HEK293 (cell line): ENCODE measurements at regions not wholly inside any gene's neighbourhood (a gene's known extent, or its start where the extent isn't known, plus 50 kb on each side); places are given as distances from the start of the nearest gene placed in this dataset.
"Not testable (repeated sequence)": the region's sequence is repeated elsewhere in the genome, so short reads cannot be mapped to it uniquely, and the experiment has no call there.

Experiments used
- CTCF ChIA-PET: fragments of 350-600 bp; formaldehyde crosslinking; extraction: SDS; loops from one replicate; lab custom pipeline; 2021; ENCODE audit warnings: antibody characterized with exemption; lab: Yijun Ruan, JAX
- POLR2A ChIA-PET: fragments of 300-600 bp; formaldehyde crosslinking; extraction: SDS; loops from one replicate; lab custom pipeline; 2020; ENCODE audit warnings: antibody characterized with exemption, inconsistent platforms; lab: Yijun Ruan, JAX
- H3K27ac ChIP-seq: fragments of 200-500 bp; sonication (Bioruptor generic); 2 replicates; pipeline ENCODE4 v1.5.1; 2014; ENCODE audit warnings: low read depth, low read length, control low read depth, inconsistent platforms; ENCODE audit errors: extremely low read depth
- H3K36me3 ChIP-seq, 2 experiments: fragments of 200-500 bp in 1 of 2; sonication (Bioruptor generic) in 1 of 2; 1 replicate in 1 of 2; 2 replicates in 1 of 2; pipeline ENCODE4 v1.5.1; 2014 to 2017; ENCODE audit warnings: inconsistent platforms in 2 of 2, low read length in 2 of 2; ENCODE audit not compliant: control insufficient read depth in 2 of 2, insufficient read depth in 1 of 2
- H3K4me1 ChIP-seq: fragments of 200-500 bp; sonication (Bioruptor generic); 2 replicates; pipeline ENCODE4 v1.5.1; 2014; ENCODE audit warnings: mild to moderate bottlenecking, low read length, inconsistent platforms; ENCODE audit not compliant: control insufficient read depth, insufficient read depth
- H3K4me3 ChIP-seq: 2 replicates; pipeline ENCODE4 v1.5.1; 2011; ENCODE audit warnings: low read depth, mild to moderate bottlenecking, control low read depth, low read length, moderate library complexity
- H3K9me3 ChIP-seq: fragments of 200-500 bp; sonication (Bioruptor generic); 2 replicates; pipeline ENCODE4 v1.5.1; 2014; ENCODE audit warnings: low read depth, low read length, inconsistent platforms; ENCODE audit not compliant: control insufficient read depth, insufficient read depth
- GLI2 ChIP-seq: fragments of 450-650 bp; formaldehyde crosslinking; IDR thresholded peaks from 2 replicates; pipeline ENCODE4; 2017; ENCODE audit warnings: missing biosample characterization, missing genetic modification characterization, low read depth, borderline replicate concordance
- KLF8 ChIP-seq: fragments of 450-650 bp; formaldehyde crosslinking; IDR thresholded peaks from 2 replicates; pipeline ENCODE4 v1.5.1; 2016; ENCODE audit warnings: missing biosample characterization, missing genetic modification characterization
- REST ChIP-seq: fragments of 450-650 bp; formaldehyde crosslinking; IDR thresholded peaks from 2 replicates; pipeline ENCODE4 v1.5.1; 2016; ENCODE audit warnings: missing biosample characterization, missing genetic modification characterization
- SCRT1 ChIP-seq: fragments of 450-650 bp; formaldehyde crosslinking; IDR thresholded peaks from 2 replicates; pipeline ENCODE4 v1.5.1; 2016; ENCODE audit warnings: missing biosample characterization, missing genetic modification characterization, borderline replicate concordance
- ZEB2 ChIP-seq: fragments of 450-650 bp; formaldehyde crosslinking; IDR thresholded peaks from 2 replicates; pipeline ENCODE4 v1.5.1; 2016; ENCODE audit warnings: missing biosample characterization, missing genetic modification characterization
- ZFP69B ChIP-seq: fragments of 450-650 bp; formaldehyde crosslinking; IDR thresholded peaks from 2 replicates; pipeline ENCODE4 v1.5.1; 2016; ENCODE audit warnings: missing biosample characterization, missing genetic modification characterization
- ZNF146 ChIP-seq: fragments of 450-650 bp; formaldehyde crosslinking; IDR thresholded peaks from 2 replicates; pipeline ENCODE4 v1.5.1; 2016; ENCODE audit warnings: missing biosample characterization, missing genetic modification characterization
- ZNF155 ChIP-seq: fragments of 450-650 bp; formaldehyde crosslinking; IDR thresholded peaks from 2 replicates; pipeline ENCODE4 v1.5.1; 2016; ENCODE audit warnings: missing biosample characterization, missing genetic modification characterization
- ZNF157 ChIP-seq: fragments of 450-650 bp; formaldehyde crosslinking; IDR thresholded peaks from 2 replicates; pipeline ENCODE4 v1.5.1; 2016; ENCODE audit warnings: missing biosample characterization, missing genetic modification characterization
- ZNF16 ChIP-seq: fragments of 450-650 bp; formaldehyde crosslinking; IDR thresholded peaks from 2 replicates; pipeline ENCODE4 v1.5.1; 2016; ENCODE audit warnings: low read depth, missing biosample characterization, missing genetic modification characterization
- ZNF169 ChIP-seq: fragments of 450-650 bp; formaldehyde crosslinking; IDR thresholded peaks from 2 replicates; pipeline ENCODE4 v1.5.1; 2016; ENCODE audit warnings: missing biosample characterization, missing genetic modification characterization
- ZNF280C ChIP-seq: fragments of 450-650 bp; formaldehyde crosslinking; IDR thresholded peaks from 2 replicates; pipeline ENCODE4 v1.5.1; 2016; ENCODE audit warnings: missing biosample characterization, missing genetic modification characterization
- ZNF391 ChIP-seq: fragments of 450-650 bp; formaldehyde crosslinking; IDR thresholded peaks from 2 replicates; pipeline ENCODE4 v1.5.1; 2016; ENCODE audit warnings: low read depth, missing biosample characterization, missing genetic modification characterization, borderline replicate concordance
- ZNF610 ChIP-seq: fragments of 450-650 bp; formaldehyde crosslinking; IDR thresholded peaks from 2 replicates; pipeline ENCODE4 v1.5.1; 2016; ENCODE audit warnings: missing biosample characterization, missing genetic modification characterization, borderline replicate concordance
- ZNF621 ChIP-seq: fragments of 450-650 bp; formaldehyde crosslinking; IDR thresholded peaks from 2 replicates; pipeline ENCODE4 v1.5.1; 2017; ENCODE audit warnings: missing biosample characterization, missing genetic modification characterization
- ZNF623 ChIP-seq: fragments of 450-650 bp; formaldehyde crosslinking; IDR thresholded peaks from 2 replicates; pipeline ENCODE4 v1.5.1; 2016; ENCODE audit warnings: missing biosample characterization, missing genetic modification characterization
- ZNF701 ChIP-seq: fragments of 450-650 bp; formaldehyde crosslinking; IDR thresholded peaks from 2 replicates; pipeline ENCODE4 v1.5.1; 2016; ENCODE audit warnings: missing biosample characterization, missing genetic modification characterization
- ZSCAN16 ChIP-seq: fragments of 450-650 bp; formaldehyde crosslinking; IDR thresholded peaks from 2 replicates; pipeline ENCODE4 v1.5.1; 2016; ENCODE audit warnings: missing biosample characterization, missing genetic modification characterization
- ZSCAN18 ChIP-seq: fragments of 450-650 bp; formaldehyde crosslinking; IDR thresholded peaks from 2 replicates; pipeline ENCODE4 v1.5.1; 2016; ENCODE audit warnings: missing biosample characterization, missing genetic modification characterization
- ZSCAN4 ChIP-seq: fragments of 450-650 bp; formaldehyde crosslinking; IDR thresholded peaks from 2 replicates; pipeline ENCODE4 v1.5.1; 2017; ENCODE audit warnings: missing biosample characterization, missing genetic modification characterization

GRCh38 chr12:79997096-79997791 is 62.3 kb upstream of the PPP1R12A start (continued):
- TF ChIP-seq ZSCAN18 (tag by site-specific recombination) (no peak), GLI2 (tag by site-specific recombination) (no peak)

GRCh38 chr12:79995385-79996084 is 60.6 kb upstream of the PPP1R12A start:
- peak; percentile 67 for TF ChIP-seq ZNF146 (tag by site-specific recombination)
- TF ChIP-seq, all 188 proteins: peak for 1; not testable (repeated sequence) for 187
- H3K4me1 ChIP-seq, H3K36me3 ChIP-seq, POLR2A ChIA-PET, H3K27ac ChIP-seq, H3K9me3 ChIP-seq, H3K4me3 ChIP-seq: not testable (repeated sequence)
- CTCF ChIA-PET = interaction anchor here (0.6 kb wide), 1 partner anchor 128 kb away, joined by 4 read pairs; no protein-coding TSS in a partner anchor

GRCh38 chr12:79993106-79993862 is 58.4 kb upstream of the PPP1R12A start:
- Histone ChIP-seq H3K4me3 (no peak overlapping the region), H3K27ac (no peak overlapping the region), H3K36me3 (no peaks in the 10 kb centered on the region), H3K9me3 (no peaks in the 10 kb centered on the region), H3K4me1 (no peaks in the 10 kb centered on the region)
- POLR2A ChIA-PET = no interaction called here
- CTCF ChIA-PET = interaction anchor here (0.6 to 0.8 kb wide), 2 partner anchors 12 to 60 kb away, joined by 3 to 4 read pairs; no protein-coding TSS in a partner anchor
- TF ChIP-seq ZSCAN16 (tag by site-specific recombination) = no peak
- no peak for TF ChIP-seq ZNF623
- TF ChIP-seq ZNF701 (tag by site-specific recombination) = no peak
- no peak for TF ChIP-seq ZNF169 (tag by site-specific recombination)
- TF ChIP-seq ZFP69B (tag by site-specific recombination) = no peak
- TF ChIP-seq ZNF621 (tag by site-specific recombination) = no peak
- no peak for TF ChIP-seq ZNF16 (tag by site-specific recombination)
- no peak for TF ChIP-seq ZEB2 (tag by site-specific recombination)
- TF ChIP-seq ZNF610 = no peak
- no peak for TF ChIP-seq ZSCAN4 (tag by site-specific recombination)
- no peak for TF ChIP-seq SCRT1 (tag by site-specific recombination)

GRCh38 chr12:79991586-79991985 is 56.7 kb upstream of the PPP1R12A start:
- H3K4me3 ChIP-seq = no peak overlapping the region
- no peaks in the 10 kb centered on the region for H3K9me3 ChIP-seq
- H3K4me1 ChIP-seq = no peaks in the 10 kb centered on the region
- H3K36me3 ChIP-seq = no peaks in the 10 kb centered on the region
- H3K27ac ChIP-seq = no peak overlapping the region
- CTCF ChIA-PET = no interaction called here
- POLR2A ChIA-PET = no interaction called here
- no peak for TF ChIP-seq ZNF391 (tag by site-specific recombination)
- no peak for TF ChIP-seq ZNF157 (tag by site-specific recombination)
- no peak for TF ChIP-seq REST (tag by site-specific recombination)
- no peak for TF ChIP-seq ZNF155
- TF ChIP-seq ZNF280C (tag by site-specific recombination) = no peak
- no peak for TF ChIP-seq KLF8
